ENCODE measurements at regions not wholly inside any gene's neighbourhood (a gene's known extent, or its start where the extent isn't known, plus 50 kb on each side); places are given as distances from the start of the nearest gene placed in this dataset.

- no peak for DNase-seq (ENCODE audit: low read depth)
- no peak for TF ChIP-seq CTCF (IDR thresholded peaks at IDR 0.05; ENCODE audit: control insufficient read depth, insufficient read depth, low read depth, low read length, missing control alignments)
- H3K4me3 ChIP-seq (ENCODE audit: control insufficient read depth, low read depth, low read length), result no peak overlapping the region
These were observed 143.4 kb downstream of the DHX35 start for GRCh38 chr20:39105551-39105950.

- H3K4me3 ChIP-seq (ENCODE audit: control insufficient read depth, low read depth, low read length), result no peak overlapping the region
- DNase-seq (ENCODE audit: low read depth), result no peak
- TF ChIP-seq CTCF (IDR thresholded peaks at IDR 0.05; ENCODE audit: control insufficient read depth, insufficient read depth, low read depth, low read length, missing control alignments), result peak; percentile 4
These were observed 141.6 kb downstream of the DHX35 start for GRCh38 chr20:39103732-39104131.

GRCh38 chr20:39103305-39103704 lies 141.2 kb downstream of the DHX35 start:
- DNase-seq (ENCODE audit: low read depth), result no peak
- TF ChIP-seq CTCF (IDR thresholded peaks at IDR 0.05; ENCODE audit: control insufficient read depth, insufficient read depth, low read depth, low read length, missing control alignments), result no peak

GRCh38 chr20:39101895-39102294 lies 139.8 kb downstream of the DHX35 start:
- no peak for DNase-seq (ENCODE audit: low read depth)
- no peak for TF ChIP-seq CTCF (IDR thresholded peaks at IDR 0.05; ENCODE audit: control insufficient read depth, insufficient read depth, low read depth, low read length, missing control alignments)
- no peak overlapping the region for H3K4me3 ChIP-seq (ENCODE audit: control insufficient read depth, low read depth, low read length)

More at GRCh38 chr20:39103305-39103704, 141.2 kb downstream of the DHX35 start:
- no peak overlapping the region for H3K4me3 ChIP-seq (ENCODE audit: control insufficient read depth, low read depth, low read length)

GRCh38 chr20:39100691-39101090 lies 138.5 kb downstream of the DHX35 start:
- no peak overlapping the region for H3K4me3 ChIP-seq (ENCODE audit: control insufficient read depth, low read depth, low read length)
- TF ChIP-seq CTCF (IDR thresholded peaks at IDR 0.05; ENCODE audit: control insufficient read depth, insufficient read depth, low read depth, low read length, missing control alignments), result no peak
- DNase-seq (ENCODE audit: low read depth), result no peak

GRCh38 chr20:39097889-39098288 lies 135.7 kb downstream of the DHX35 start:
- no peak for DNase-seq (ENCODE audit: low read depth)
- no peak for TF ChIP-seq CTCF (IDR thresholded peaks at IDR 0.05; ENCODE audit: control insufficient read depth, insufficient read depth, low read depth, low read length, missing control alignments)
- no peak overlapping the region for H3K4me3 ChIP-seq (ENCODE audit: control insufficient read depth, low read depth, low read length)

- no peak overlapping the region for H3K4me3 ChIP-seq (ENCODE audit: control insufficient read depth, low read depth, low read length)
- no peak for DNase-seq (ENCODE audit: low read depth)
- TF ChIP-seq CTCF (IDR thresholded peaks at IDR 0.05; ENCODE audit: control insufficient read depth, insufficient read depth, low read depth, low read length, missing control alignments), result no peak
These were observed 133.7 kb downstream of the DHX35 start for GRCh38 chr20:39095870-39096269.
